H1 (cell line): ENCODE measurements at regions not wholly inside any gene's neighbourhood (a gene's known extent, or its start where the extent isn't known, plus 50 kb on each side); places are given as distances from the start of the nearest gene placed in this dataset.

Experiments
- RBBP5 ChIP-seq: IDR thresholded peaks from 2 replicates; pipeline ENCODE4 v1.7.1; 2012; ENCODE audit warnings: low read depth, mild to moderate bottlenecking, inconsistent platforms, low read length, moderate library complexity, borderline replicate concordance
- SP2 ChIP-seq: IDR thresholded peaks from 2 replicates; pipeline ENCODE4 v1.6.1; 2012; ENCODE audit warnings: mild to moderate bottlenecking, low read length, inconsistent platforms
- TAF1 ChIP-seq: IDR thresholded peaks from 2 replicates; pipeline ENCODE4 v1.6.1; 2011; ENCODE audit warnings: mild to moderate bottlenecking, low read depth, low read length

DNA sequence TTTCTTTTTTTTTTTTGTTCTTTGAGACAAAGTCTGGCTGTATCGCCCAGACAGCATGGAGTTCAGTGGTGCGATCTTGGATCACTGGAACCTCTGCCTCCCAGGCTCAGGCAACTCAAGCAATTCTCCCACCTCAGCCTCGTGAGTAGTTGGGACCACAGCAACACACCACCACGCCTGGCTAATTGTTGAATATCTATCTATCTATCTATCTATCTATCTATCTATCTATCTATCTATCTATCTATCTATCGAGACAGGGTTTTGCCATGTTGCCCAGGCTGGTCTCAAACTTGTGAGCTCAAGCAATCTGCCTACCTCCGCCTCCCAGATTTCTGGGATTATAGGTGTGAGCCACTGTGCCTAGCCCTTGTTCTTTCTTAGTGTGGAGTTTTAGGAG is 143.3 kb upstream of the DPH6 start (continued):
- TF ChIP-seq RBBP5 (no peak), TAF1 (no peak), SP2 (no peak)
